Testis (tissue), 2 donors: ENCODE measurements at regions not wholly inside any gene's neighbourhood (a gene's known extent, or its start where the extent isn't known, plus 50 kb on each side); places are given as distances from the start of the nearest gene placed in this dataset.

Experiments
- CTCF ChIP-seq, 3 experiments: fragments of 450-650 bp in 2 of 3; fragments of 200-600 bp in 1 of 3; sonication (generic) in 1 of 3; IDR thresholded peaks; one replicate each; pipeline ENCODE4 v1.5.1; 2016 to 2019; ENCODE audit warnings: antibody characterized with exemption in 3 of 3, mild to moderate bottlenecking in 2 of 3, moderate library complexity in 1 of 3
- POLR2A ChIP-seq: fragments of 450-650 bp; IDR thresholded peaks from one replicate; pipeline ENCODE4 v1.6.1; 2017; ENCODE audit warnings: antibody characterized with exemption, mild to moderate bottlenecking, moderate library complexity

- TF ChIP-seq CTCF (IDR thresholded peaks at IDR 0.05) (no peak), POLR2A (no peak)
Observed at GRCh38 chr10:22834471-22834870, 93.4 kb upstream of the ARMC3 start.
